HG03575 (cell line): ENCODE measurements at regions not wholly inside any gene's neighbourhood (a gene's known extent, or its start where the extent isn't known, plus 50 kb on each side); places are given as distances from the start of the nearest gene placed in this dataset.

Source experiments
- ATAC-seq: cut with Tn5 transposase; IDR thresholded peaks from one replicate; pipeline ENCODE4 v1.9.1; 2021; ENCODE audit not compliant: unreplicated experiment, insufficient number of reproducible peaks, low FRiP score; ENCODE audit errors: extremely low read depth

GRCh38 chr2:147463881-147464520, 380.8 kb upstream of the ACVR2A start:
- no peak for ATAC-seq

DNA sequence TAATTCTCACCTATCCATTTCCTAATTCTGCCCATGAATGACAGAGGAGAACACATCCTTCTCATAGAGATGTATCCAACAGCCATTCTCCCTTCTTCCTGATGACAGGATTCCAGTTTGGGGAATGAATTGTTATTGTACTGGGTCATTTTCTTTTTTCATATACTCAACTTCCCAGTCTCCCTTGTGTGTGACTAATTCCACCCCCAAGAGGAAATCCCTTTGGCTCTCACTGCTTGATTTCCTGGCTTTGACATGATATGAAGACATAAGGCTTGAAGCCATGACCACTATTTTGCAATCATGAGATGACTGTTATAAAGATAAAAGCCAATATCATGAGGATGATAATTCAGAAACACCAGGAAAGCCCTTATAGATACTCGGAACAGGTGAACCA, 384.7 kb upstream of the ACVR2A start:
- ATAC-seq = no peak

- no peak for ATAC-seq
Observed at GRCh38 chr2:147456779-147457178, 388.1 kb upstream of the ACVR2A start.

GRCh38 chr2:147451902-147452515, 392.8 kb upstream of the ACVR2A start:
- ATAC-seq = no peak

- ATAC-seq = no peak
Observed at GRCh38 chr2:147450661-147451510, 393.9 kb upstream of the ACVR2A start.

GRCh38 chr2:147449323-147449991, 395.4 kb upstream of the ACVR2A start:
- no peak for ATAC-seq

DNA sequence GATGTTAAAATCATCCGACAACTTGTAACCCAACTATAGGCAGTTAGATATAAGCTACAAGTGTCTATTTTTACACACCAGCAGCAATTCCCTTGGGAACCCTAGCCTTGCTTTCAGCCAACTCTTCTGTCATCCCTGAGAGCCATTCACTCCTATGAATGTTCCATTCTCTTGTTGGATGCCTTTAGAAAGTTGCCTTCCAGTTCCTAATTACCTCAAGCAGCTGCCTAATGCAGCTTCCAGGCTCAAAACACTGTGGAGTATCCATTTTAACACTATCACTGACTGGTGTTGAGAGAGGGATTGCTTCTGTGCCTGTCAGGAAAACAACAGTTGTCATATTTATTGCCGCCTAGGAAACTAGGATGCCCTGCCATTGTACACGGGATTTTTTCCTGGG, 402.0 kb upstream of the ACVR2A start:
- no peak for ATAC-seq

GRCh38 chr2:147441182-147441581, 403.6 kb upstream of the ACVR2A start:
- no peak for ATAC-seq

GRCh38 chr2:147440734-147441133, 404.1 kb upstream of the ACVR2A start:
- no peak for ATAC-seq

GRCh38 chr2:147439986-147440385, 404.8 kb upstream of the ACVR2A start:
- ATAC-seq = no peak

GRCh38 chr2:147438882-147439281, 405.9 kb upstream of the ACVR2A start:
- no peak for ATAC-seq

GRCh38 chr2:147433822-147434221, 411.0 kb upstream of the ACVR2A start:
- ATAC-seq = no peak

DNA sequence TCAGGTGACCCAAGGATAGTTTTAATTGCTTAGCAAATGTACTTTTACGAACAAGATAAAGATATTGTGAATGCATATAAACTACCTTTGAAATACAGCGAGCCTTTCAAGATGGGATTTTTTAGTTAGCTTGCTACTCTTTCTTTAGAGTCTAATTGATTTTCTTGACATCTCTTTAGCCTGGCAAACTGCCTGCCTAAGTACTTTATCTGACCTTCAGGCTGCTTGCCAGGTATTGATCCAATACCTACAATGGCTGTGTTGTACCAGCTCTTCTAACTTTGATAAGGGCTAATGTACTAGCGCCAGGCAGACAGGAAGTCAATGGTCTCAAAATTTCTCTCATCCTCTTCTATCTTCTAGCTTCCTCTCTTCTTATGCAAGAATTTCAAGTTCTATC, 414.4 kb upstream of the ACVR2A start:
- no peak for ATAC-seq

- no peak for ATAC-seq
Observed at GRCh38 chr2:147428120-147428747, 416.6 kb upstream of the ACVR2A start.

- ATAC-seq = no peak
Observed at GRCh38 chr2:147425437-147426029, 419.3 kb upstream of the ACVR2A start.

- ATAC-seq = no peak
Observed at GRCh38 chr2:147424766-147425165, 420.1 kb upstream of the ACVR2A start.

- ATAC-seq = no peak
Observed at GRCh38 chr2:147420947-147421675, 423.7 kb upstream of the ACVR2A start.

GRCh38 chr2:147420517-147420916, 424.3 kb upstream of the ACVR2A start:
- ATAC-seq = no peak
